Stimulated activated CD4-positive, alpha-beta T cell treated with anti-CD3 and anti-CD28 coated beads, Interleukin-15, amount 100 ng/mL, for 24 hours (primary cell): ENCODE measurements at regions not wholly inside any gene's neighbourhood (a gene's known extent, or its start where the extent isn't known, plus 50 kb on each side); places are given as distances from the start of the nearest gene placed in this dataset.

Source experiments
- DNase-seq: peaks from one replicate; pipeline ENCODE4 v3.0.0-alpha.2; 2020

GRCh38 chr9:107172160-107172978, 110.7 kb upstream of the RAD23B start:
- DNase-seq: peak; percentile 75

- DNase-seq: no peak
These were observed 110.1 kb upstream of the RAD23B start for GRCh38 chr9:107172979-107173347.

GRCh38 chr9:107173422-107174180, 109.5 kb upstream of the RAD23B start:
- no peak for DNase-seq

GRCh38 chr9:107174441-107174840, 108.6 kb upstream of the RAD23B start:
- DNase-seq: peak; percentile 7

GRCh38 chr9:107175041-107175440, 108.0 kb upstream of the RAD23B start:
- no peak for DNase-seq

- no peak for DNase-seq
These were observed 107.2 kb upstream of the RAD23B start for GRCh38 chr9:107175816-107176435.

GRCh38 chr9:107176436-107177151, 106.5 kb upstream of the RAD23B start:
- DNase-seq: no peak

GRCh38 chr9:107177243-107177839, 105.7 kb upstream of the RAD23B start:
- no peak for DNase-seq

GRCh38 chr9:107177857-107178256, 105.2 kb upstream of the RAD23B start:
- no peak for DNase-seq

GRCh38 chr9:107178293-107178692, 104.8 kb upstream of the RAD23B start:
- DNase-seq: no peak

GRCh38 chr9:107180206-107180605, 102.9 kb upstream of the RAD23B start:
- DNase-seq: no peak

GRCh38 chr9:107183176-107183575, 99.9 kb upstream of the RAD23B start:
- no peak for DNase-seq

GRCh38 chr9:107188376-107188775, 94.7 kb upstream of the RAD23B start:
- DNase-seq: no peak

- no peak for DNase-seq
These were observed 92.8 kb upstream of the RAD23B start for GRCh38 chr9:107190061-107190935.

GRCh38 chr9:107190936-107191290, 92.2 kb upstream of the RAD23B start:
- DNase-seq: no peak

- no peak for DNase-seq
These were observed 89.8 kb upstream of the RAD23B start for GRCh38 chr9:107193251-107193650.

GRCh38 chr9:107198718-107199117, 84.4 kb upstream of the RAD23B start:
- DNase-seq: no peak

GRCh38 chr9:107208121-107208520, 75.0 kb upstream of the RAD23B start:
- no peak for DNase-seq

- DNase-seq: no peak
These were observed 72.3 kb upstream of the RAD23B start for GRCh38 chr9:107210775-107211174.

- no peak for DNase-seq
These were observed 71.7 kb upstream of the RAD23B start for GRCh38 chr9:107211284-107211923.

- DNase-seq: no peak
These were observed 70.5 kb upstream of the RAD23B start for GRCh38 chr9:107212613-107213012.
